ENCODE measurements at regions not wholly inside any gene's neighbourhood (a gene's known extent, or its start where the extent isn't known, plus 50 kb on each side); places are given as distances from the start of the nearest gene placed in this dataset.

- DNase-seq (ENCODE audit: low read depth) = no peak
Observed at GRCh38 chr3:53957831-53958230, 66.2 kb upstream of the SELENOK start.

DNA sequence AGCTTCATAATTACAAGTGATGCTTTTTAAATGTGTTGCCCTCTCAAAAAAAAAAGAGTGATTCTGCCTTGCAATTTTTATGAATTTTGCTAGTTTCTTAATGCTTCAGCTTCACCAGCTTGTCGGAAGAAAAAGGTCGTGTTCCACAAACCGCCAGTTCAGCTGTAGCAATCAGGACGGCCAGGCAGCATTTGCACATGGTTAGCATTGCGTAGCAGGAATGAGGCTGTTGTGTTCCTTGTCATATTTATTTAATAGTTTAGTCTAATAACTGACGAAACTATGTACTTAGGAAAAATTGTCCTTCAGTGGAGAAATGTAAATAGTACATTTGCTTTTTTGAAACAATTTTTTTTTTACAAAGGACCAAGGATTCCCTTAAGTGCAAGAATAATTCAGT, 64.9 kb upstream of the SELENOK start:
- no peak for DNase-seq (ENCODE audit: low read depth)

- no peak for DNase-seq (ENCODE audit: low read depth)
Observed at GRCh38 chr3:53949541-53949940, 57.9 kb upstream of the SELENOK start.

- no peak for DNase-seq (ENCODE audit: low read depth)
Observed at GRCh38 chr3:53948174-53948573, 56.5 kb upstream of the SELENOK start.

- no peak for DNase-seq (ENCODE audit: low read depth)
Observed at GRCh38 chr3:53944028-53944427, 52.4 kb upstream of the SELENOK start.

GRCh38 chr3:53941950-53942349, 50.3 kb upstream of the SELENOK start:
- DNase-seq (ENCODE audit: low read depth) = no peak
